DOHH2 (cell line): ENCODE measurements at regions not wholly inside any gene's neighbourhood (a gene's known extent, or its start where the extent isn't known, plus 50 kb on each side); places are given as distances from the start of the nearest gene placed in this dataset.

ENCODE experiments used
- H3F3A ChIP-seq: fragments of 200-600 bp; sonication (generic), shearing (Covaris generic); 2 replicates; pipeline ENCODE4 v1.6.0; 2016; ENCODE audit warnings: antibody characterized with exemption, mild to moderate bottlenecking; ENCODE audit not compliant: control insufficient read depth, insufficient read depth
- H3K27ac ChIP-seq: fragments of 200-600 bp; sonication (generic); 2 replicates; pipeline ENCODE4 v1.5.1; 2014; ENCODE audit warnings: low read depth, mild to moderate bottlenecking, low read length, moderate library complexity
- H3K27me3 ChIP-seq: fragments of 200-600 bp; sonication (generic); 2 replicates; pipeline ENCODE4 v1.6.1; 2014; ENCODE audit warnings: mild to moderate bottlenecking, low read length, mixed read lengths; ENCODE audit not compliant: control insufficient read depth
- H3K36me3 ChIP-seq: fragments of 200-600 bp; sonication (generic); 2 replicates; pipeline ENCODE4 v1.6.1; 2014; ENCODE audit warnings: mild to moderate bottlenecking, low read length, moderate library complexity, mixed read lengths; ENCODE audit not compliant: control insufficient read depth
- H3K4me1 ChIP-seq: fragments of 200-600 bp; sonication (generic); 2 replicates; pipeline ENCODE4 v1.6.1; 2014; ENCODE audit warnings: mild to moderate bottlenecking, low read length, mixed read lengths; ENCODE audit not compliant: control insufficient read depth
- H3K4me2 ChIP-seq: fragments of 200-600 bp; sonication (generic); 2 replicates; pipeline ENCODE4 v1.6.0; 2014; ENCODE audit warnings: mild to moderate bottlenecking, low read length, moderate library complexity
- H3K4me3 ChIP-seq: fragments of 200-600 bp; sonication (generic); 2 replicates; pipeline ENCODE4 v1.5.1; 2014; ENCODE audit warnings: mild to moderate bottlenecking, low read length, mixed read lengths
- H3K79me2 ChIP-seq: fragments of 200-600 bp; sonication (generic); 2 replicates; pipeline ENCODE4 v1.6.1; 2014; ENCODE audit warnings: mild to moderate bottlenecking, low read length, mixed read lengths; ENCODE audit not compliant: control insufficient read depth
- H3K9me2 ChIP-seq: fragments of 200-600 bp; sonication (generic); replicated peaks from 2 replicates; pipeline ENCODE4 v1.6.1; 2014; ENCODE audit warnings: mild to moderate bottlenecking, low read length, mixed read lengths; ENCODE audit not compliant: control insufficient read depth
- H3K9me3 ChIP-seq: fragments of 200-600 bp; sonication (generic); 2 replicates; pipeline ENCODE4 v1.6.1; 2014; ENCODE audit warnings: antibody characterized with exemption, low read length, mixed read lengths; ENCODE audit not compliant: control insufficient read depth, insufficient read depth
- H4K20me1 ChIP-seq: fragments of 200-600 bp; sonication (generic); 2 replicates; pipeline ENCODE4 v1.6.0; 2014; ENCODE audit warnings: low read depth, mild to moderate bottlenecking, antibody characterized with exemption, low read length, moderate library complexity; ENCODE audit not compliant: control insufficient read depth, insufficient read depth
- EZH2phosphoT487 ChIP-seq: fragments of 200-600 bp; sonication (generic); IDR thresholded peaks from 2 replicates; pipeline ENCODE4 v1.6.1; 2017; ENCODE audit warnings: borderline replicate concordance, mild to moderate bottlenecking, antibody characterized with exemption, low read length, moderate library complexity, mixed read lengths
- TF ChIP-seq, protein P1 (sequence below): fragments of 200-600 bp; sonication (generic); IDR thresholded peaks from one replicate; pipeline ENCODE4 v1.5.1; 2014; ENCODE audit warnings: antibody characterized with exemption, mild to moderate bottlenecking, low read depth, low read length; ENCODE audit not compliant: poor library complexity, severe bottlenecking

DNA sequence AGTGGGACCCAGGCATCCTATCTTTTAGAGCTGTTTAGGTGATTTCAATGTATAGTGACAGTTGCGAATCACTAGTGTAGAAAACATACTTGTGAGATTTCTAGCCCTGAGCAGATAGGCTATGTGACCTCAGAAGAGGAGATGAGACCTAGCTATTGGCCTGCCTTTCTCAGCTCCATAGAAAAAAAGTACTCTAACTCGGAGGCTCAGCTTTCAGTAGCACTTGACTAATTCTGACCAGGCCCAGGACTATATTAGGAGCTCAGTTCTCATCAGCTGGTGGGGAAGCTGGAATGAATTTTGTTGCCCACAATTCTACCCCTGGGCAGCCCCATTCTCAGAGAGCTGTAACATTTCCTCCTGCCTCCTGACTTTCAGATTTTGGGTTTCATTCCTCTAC is 179.9 kb upstream of the NAMPT start:
- no peaks in the 10 kb centered on the region for H3K79me2 ChIP-seq
- no peaks in the 10 kb centered on the region for H3K36me3 ChIP-seq
- no peaks in the 10 kb centered on the region for H3K4me1 ChIP-seq
- no peaks in the 10 kb centered on the region for H3F3A ChIP-seq
- no peak overlapping the region for H3K27ac ChIP-seq
- TF ChIP-seq, protein P1, sequence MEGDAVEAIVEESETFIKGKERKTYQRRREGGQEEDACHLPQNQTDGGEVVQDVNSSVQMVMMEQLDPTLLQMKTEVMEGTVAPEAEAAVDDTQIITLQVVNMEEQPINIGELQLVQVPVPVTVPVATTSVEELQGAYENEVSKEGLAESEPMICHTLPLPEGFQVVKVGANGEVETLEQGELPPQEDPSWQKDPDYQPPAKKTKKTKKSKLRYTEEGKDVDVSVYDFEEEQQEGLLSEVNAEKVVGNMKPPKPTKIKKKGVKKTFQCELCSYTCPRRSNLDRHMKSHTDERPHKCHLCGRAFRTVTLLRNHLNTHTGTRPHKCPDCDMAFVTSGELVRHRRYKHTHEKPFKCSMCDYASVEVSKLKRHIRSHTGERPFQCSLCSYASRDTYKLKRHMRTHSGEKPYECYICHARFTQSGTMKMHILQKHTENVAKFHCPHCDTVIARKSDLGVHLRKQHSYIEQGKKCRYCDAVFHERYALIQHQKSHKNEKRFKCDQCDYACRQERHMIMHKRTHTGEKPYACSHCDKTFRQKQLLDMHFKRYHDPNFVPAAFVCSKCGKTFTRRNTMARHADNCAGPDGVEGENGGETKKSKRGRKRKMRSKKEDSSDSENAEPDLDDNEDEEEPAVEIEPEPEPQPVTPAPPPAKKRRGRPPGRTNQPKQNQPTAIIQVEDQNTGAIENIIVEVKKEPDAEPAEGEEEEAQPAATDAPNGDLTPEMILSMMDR, result no peak
- no peak for TF ChIP-seq EZH2phosphoT487
- H3K4me2 ChIP-seq, result no peak overlapping the region
- H4K20me1 ChIP-seq, result no peaks in the 10 kb centered on the region
- H3K9me2 ChIP-seq, result no peaks in the 10 kb centered on the region
- no peaks in the 10 kb centered on the region for H3K9me3 ChIP-seq
- no peaks in the 10 kb centered on the region for H3K27me3 ChIP-seq
- H3K4me3 ChIP-seq, result no peak overlapping the region

- TF ChIP-seq, protein P1, result no peak
- TF ChIP-seq EZH2phosphoT487, result no peak
- Histone ChIP-seq H3K36me3 (no peaks in the 10 kb centered on the region), H3K79me2 (no peaks in the 10 kb centered on the region), H3F3A (no peaks in the 10 kb centered on the region), H3K9me2 (no peaks in the 10 kb centered on the region), H3K4me2 (no peak overlapping the region), H3K9me3 (no peaks in the 10 kb centered on the region), H3K27me3 (no peaks in the 10 kb centered on the region), H3K4me3 (no peak overlapping the region), H4K20me1 (no peaks in the 10 kb centered on the region), H3K4me1 (no peaks in the 10 kb centered on the region), H3K27ac (no peak overlapping the region)
Observed at GRCh38 chr7:106463851-106464611, 179.2 kb upstream of the NAMPT start.

DNA sequence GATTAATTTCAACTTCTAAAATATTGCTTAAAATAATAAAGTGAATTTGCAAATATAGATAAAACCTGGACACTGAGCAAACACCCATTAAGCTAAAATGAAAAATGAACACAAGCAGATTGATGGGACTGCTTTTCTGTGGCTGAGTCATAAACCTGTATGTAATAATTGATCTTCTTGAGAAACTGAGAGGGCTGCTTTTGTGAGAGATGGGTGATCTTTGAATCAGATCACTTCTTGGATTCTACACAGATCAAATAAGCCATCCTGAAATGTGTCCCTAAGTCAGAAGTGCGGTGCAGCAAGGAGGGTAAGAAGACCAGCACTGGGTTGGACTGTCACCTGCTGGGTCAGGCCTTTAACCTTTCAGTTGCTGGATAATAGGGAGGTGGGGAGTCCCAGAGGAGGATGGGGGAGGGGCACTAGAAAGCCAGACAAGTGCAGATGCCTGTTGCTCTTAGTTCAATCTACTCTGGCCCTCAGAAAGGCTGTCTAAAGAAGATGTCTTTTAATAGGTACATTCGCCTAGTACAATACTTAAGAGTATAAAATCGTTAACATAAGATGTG is 178.2 kb upstream of the NAMPT start:
- Histone ChIP-seq H3K79me2 (no peaks in the 10 kb centered on the region), H3K36me3 (no peaks in the 10 kb centered on the region), H3K27me3 (no peaks in the 10 kb centered on the region), H3K4me2 (no peak overlapping the region), H3K27ac (no peak overlapping the region), H3K4me3 (no peak overlapping the region), H3K4me1 (no peaks in the 10 kb centered on the region), H3K9me3 (no peaks in the 10 kb centered on the region), H4K20me1 (no peaks in the 10 kb centered on the region), H3F3A (no peaks in the 10 kb centered on the region), H3K9me2 (no peaks in the 10 kb centered on the region)
- TF ChIP-seq, protein P1, result no peak
- TF ChIP-seq EZH2phosphoT487, result no peak
